ENCODE measurements at regions not wholly inside any gene's neighbourhood (a gene's known extent, or its start where the extent isn't known, plus 50 kb on each side); places are given as distances from the start of the nearest gene placed in this dataset.

DNA sequence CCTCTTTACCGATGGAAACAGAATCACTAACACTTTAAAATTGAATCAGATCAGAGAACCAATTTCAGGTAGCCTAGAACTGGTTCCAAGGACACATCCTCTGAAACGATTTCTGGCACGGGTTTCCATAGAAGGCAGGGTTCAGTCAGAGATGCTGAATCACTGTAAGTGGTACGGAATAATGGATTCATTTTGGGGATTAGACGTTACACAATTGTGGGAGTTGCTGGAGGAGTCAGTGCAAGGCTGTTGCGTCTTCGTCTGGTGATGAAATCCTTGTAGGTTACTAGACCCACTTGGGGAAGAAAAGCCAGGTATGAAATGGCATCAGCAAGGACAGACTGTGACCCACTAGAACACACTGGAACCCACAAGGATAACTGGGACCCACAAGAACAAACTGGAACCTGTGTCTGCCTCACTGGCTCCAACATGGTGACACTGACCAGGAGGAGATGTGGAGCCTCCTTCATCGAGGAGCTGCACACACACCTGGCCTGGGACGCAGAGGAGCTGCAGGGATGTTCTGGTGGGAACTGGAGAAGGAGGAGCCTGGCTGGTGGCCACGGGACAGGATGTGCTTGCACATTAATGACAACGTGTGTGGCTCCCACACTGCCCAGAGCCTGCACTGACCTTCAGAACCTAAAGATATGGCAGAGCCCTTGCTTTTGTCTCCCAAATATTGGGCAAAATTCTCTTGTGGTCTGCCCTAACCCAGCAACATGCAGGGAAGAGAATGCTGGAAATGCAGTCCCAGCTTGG is 105.1 kb downstream of the TRAPPC11 start:
- H3K79me2 ChIP-seq (ENCODE audit: insufficient read depth, low read length) = no peaks in the 10 kb centered on the region
- no peaks in the 10 kb centered on the region for H4K20me1 ChIP-seq (ENCODE audit: insufficient read depth, low read length)
- H3K9ac ChIP-seq (ENCODE audit: low read length) = no peak overlapping the region
- no peak for TF ChIP-seq EZH2 (IDR thresholded peaks at IDR 0.05; ENCODE audit: borderline replicate concordance, low read length)
- TF ChIP-seq, protein P1, sequence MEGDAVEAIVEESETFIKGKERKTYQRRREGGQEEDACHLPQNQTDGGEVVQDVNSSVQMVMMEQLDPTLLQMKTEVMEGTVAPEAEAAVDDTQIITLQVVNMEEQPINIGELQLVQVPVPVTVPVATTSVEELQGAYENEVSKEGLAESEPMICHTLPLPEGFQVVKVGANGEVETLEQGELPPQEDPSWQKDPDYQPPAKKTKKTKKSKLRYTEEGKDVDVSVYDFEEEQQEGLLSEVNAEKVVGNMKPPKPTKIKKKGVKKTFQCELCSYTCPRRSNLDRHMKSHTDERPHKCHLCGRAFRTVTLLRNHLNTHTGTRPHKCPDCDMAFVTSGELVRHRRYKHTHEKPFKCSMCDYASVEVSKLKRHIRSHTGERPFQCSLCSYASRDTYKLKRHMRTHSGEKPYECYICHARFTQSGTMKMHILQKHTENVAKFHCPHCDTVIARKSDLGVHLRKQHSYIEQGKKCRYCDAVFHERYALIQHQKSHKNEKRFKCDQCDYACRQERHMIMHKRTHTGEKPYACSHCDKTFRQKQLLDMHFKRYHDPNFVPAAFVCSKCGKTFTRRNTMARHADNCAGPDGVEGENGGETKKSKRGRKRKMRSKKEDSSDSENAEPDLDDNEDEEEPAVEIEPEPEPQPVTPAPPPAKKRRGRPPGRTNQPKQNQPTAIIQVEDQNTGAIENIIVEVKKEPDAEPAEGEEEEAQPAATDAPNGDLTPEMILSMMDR (IDR thresholded peaks at IDR 0.05; ENCODE audit: low read length) = no peak
- H2AFZ ChIP-seq (ENCODE audit: low read length) = no peak overlapping the region
- H3F3A ChIP-seq (ENCODE audit: insufficient read depth, low read length) = no peaks in the 10 kb centered on the region
- H3K9me2 ChIP-seq (ENCODE audit: low read depth, low read length) = no peaks in the 10 kb centered on the region
- H3K4me2 ChIP-seq (ENCODE audit: low read length) = no peak overlapping the region
- H3K27me3 ChIP-seq (ENCODE audit: insufficient read depth, low read length) = no peaks in the 10 kb centered on the region
- H3K4me1 ChIP-seq (ENCODE audit: insufficient read depth, low read length, severe bottlenecking) = peaks cover 8% of the 10 kb centered on the region
- no peaks in the 10 kb centered on the region for H3K36me3 ChIP-seq (ENCODE audit: insufficient read depth, low read length)
- no peak overlapping the region for H3K4me3 ChIP-seq (ENCODE audit: low read depth, low read length, poor library complexity, severe bottlenecking)
- no peaks in the 10 kb centered on the region for H3K9me3 ChIP-seq (ENCODE audit: low read length)
- H3K27ac ChIP-seq (ENCODE audit: low read depth, low read length, poor library complexity, severe bottlenecking) = no peak overlapping the region

GRCh38 chr4:183765251-183765911 is 106.3 kb downstream of the TRAPPC11 start:
- Histone ChIP-seq H3K4me1 (ENCODE audit: insufficient read depth, low read length, severe bottlenecking) (peaks cover 8% of the 10 kb centered on the region), H3K9ac (ENCODE audit: low read length) (no peak overlapping the region), H3K4me3 (ENCODE audit: low read depth, low read length, poor library complexity, severe bottlenecking) (no peak overlapping the region), H3F3A (ENCODE audit: insufficient read depth, low read length) (no peaks in the 10 kb centered on the region), H3K79me2 (ENCODE audit: insufficient read depth, low read length) (no peaks in the 10 kb centered on the region), H3K27ac (ENCODE audit: low read depth, low read length, poor library complexity, severe bottlenecking) (no peak overlapping the region), H4K20me1 (ENCODE audit: insufficient read depth, low read length) (no peaks in the 10 kb centered on the region), H2AFZ (ENCODE audit: low read length) (no peak overlapping the region), H3K9me2 (ENCODE audit: low read depth, low read length) (no peaks in the 10 kb centered on the region), H3K9me3 (ENCODE audit: low read length) (no peaks in the 10 kb centered on the region), H3K27me3 (ENCODE audit: insufficient read depth, low read length) (no peaks in the 10 kb centered on the region), H3K4me2 (ENCODE audit: low read length) (no peak overlapping the region; the same call in 1 of the 2 replicates), H3K36me3 (ENCODE audit: insufficient read depth, low read length) (no peaks in the 10 kb centered on the region)
- TF ChIP-seq, protein P1 (IDR thresholded peaks at IDR 0.05; ENCODE audit: low read length) = no peak
- no peak for TF ChIP-seq EZH2 (IDR thresholded peaks at IDR 0.05; ENCODE audit: borderline replicate concordance, low read length)

GRCh38 chr4:183766140-183766539 is 107.0 kb downstream of the TRAPPC11 start:
- Histone ChIP-seq H2AFZ (ENCODE audit: low read length) (no peak overlapping the region), H3K9ac (ENCODE audit: low read length) (no peak overlapping the region), H3K4me3 (ENCODE audit: low read depth, low read length, poor library complexity, severe bottlenecking) (no peak overlapping the region), H3K27me3 (ENCODE audit: insufficient read depth, low read length) (no peaks in the 10 kb centered on the region), H3K9me3 (ENCODE audit: low read length) (no peaks in the 10 kb centered on the region), H3K4me2 (ENCODE audit: low read length) (no peak overlapping the region), H3K9me2 (ENCODE audit: low read depth, low read length) (no peaks in the 10 kb centered on the region), H4K20me1 (ENCODE audit: insufficient read depth, low read length) (no peaks in the 10 kb centered on the region), H3K36me3 (ENCODE audit: insufficient read depth, low read length) (no peaks in the 10 kb centered on the region), H3F3A (ENCODE audit: insufficient read depth, low read length) (no peaks in the 10 kb centered on the region), H3K27ac (ENCODE audit: low read depth, low read length, poor library complexity, severe bottlenecking) (no peak overlapping the region), H3K4me1 (ENCODE audit: insufficient read depth, low read length, severe bottlenecking) (peaks cover 8% of the 10 kb centered on the region), H3K79me2 (ENCODE audit: insufficient read depth, low read length) (no peaks in the 10 kb centered on the region)
- TF ChIP-seq, protein P1 (IDR thresholded peaks at IDR 0.05; ENCODE audit: low read length) = no peak
- TF ChIP-seq EZH2 (IDR thresholded peaks at IDR 0.05; ENCODE audit: borderline replicate concordance, low read length) = no peak
